CD4-positive, alpha-beta T cell treated with Interleukin-4 for 1 hour (primary cell): ENCODE measurements at regions not wholly inside any gene's neighbourhood (a gene's known extent, or its start where the extent isn't known, plus 50 kb on each side); places are given as distances from the start of the nearest gene placed in this dataset.

Experiments used
- DNase-seq, 2 donors: peaks; one replicate each; pipeline ENCODE4 v3.0.0-alpha.2; 2020 to 2022

DNA sequence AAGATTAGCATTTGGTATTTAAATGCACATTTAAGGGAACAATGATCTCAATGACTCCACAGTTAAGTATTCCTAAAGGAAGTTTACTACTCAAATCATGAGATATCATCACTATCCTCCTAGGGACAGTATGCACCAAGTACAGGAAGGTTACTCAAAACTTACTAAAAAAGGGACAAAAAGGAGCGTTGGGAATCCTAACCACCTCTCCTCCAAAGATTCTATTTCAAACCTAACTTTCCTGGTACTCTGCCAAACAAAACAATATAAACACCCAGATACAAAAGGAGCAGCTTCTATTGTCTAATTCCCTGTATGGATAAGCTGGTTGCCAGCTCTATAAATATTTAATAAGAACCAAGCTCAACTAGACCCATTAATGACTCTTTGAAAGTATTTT, 377.7 kb downstream of the NUAK1 start:
- DNase-seq: no peak

- DNase-seq: no peak
These were observed 374.4 kb downstream of the NUAK1 start for GRCh38 chr12:105764216-105764835.

DNA sequence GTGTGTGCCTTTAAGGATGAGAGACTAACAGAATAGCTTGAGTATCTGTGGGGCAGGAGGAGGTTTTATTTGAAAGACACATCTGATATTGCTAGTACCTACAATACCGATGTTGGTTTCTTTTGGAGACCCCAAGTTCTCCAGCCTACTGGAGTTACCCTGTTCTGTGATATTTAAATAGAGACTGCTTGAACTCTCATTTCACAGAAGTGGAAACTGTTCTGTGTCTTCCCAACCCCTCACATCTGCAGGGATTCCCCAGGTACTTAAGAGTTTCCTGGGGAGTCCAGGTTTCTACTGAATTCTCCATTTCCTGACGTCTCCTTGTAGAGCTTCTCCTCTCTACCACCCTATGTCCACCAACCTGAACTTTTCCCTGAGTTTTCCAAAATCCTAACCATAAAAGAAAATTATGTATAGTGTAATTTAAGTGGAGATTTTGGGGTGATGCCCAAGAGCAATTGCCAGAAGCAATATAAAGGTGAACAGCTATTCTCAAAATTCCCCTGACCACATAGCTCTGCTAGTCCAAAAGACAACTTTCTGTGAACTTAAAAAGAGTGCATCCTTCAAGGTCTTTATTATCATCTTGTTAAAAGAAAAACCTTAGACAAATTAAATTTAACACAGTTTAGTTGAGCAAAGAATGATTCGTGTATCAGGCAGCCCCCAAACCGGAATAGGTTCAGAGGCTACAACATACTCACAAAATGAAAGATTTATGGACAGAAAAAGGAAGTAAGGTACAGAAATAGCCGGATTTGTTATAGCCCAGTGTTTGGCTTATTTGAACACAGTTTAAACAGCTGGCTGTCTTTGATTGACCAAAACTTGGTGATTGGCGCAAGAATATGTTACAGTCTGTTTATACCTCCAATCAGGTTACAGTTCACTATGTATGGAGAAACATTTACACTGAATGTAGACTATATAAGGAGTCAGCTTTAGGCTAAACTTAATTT, 373.4 kb downstream of the NUAK1 start:
- DNase-seq: no peak

DNA sequence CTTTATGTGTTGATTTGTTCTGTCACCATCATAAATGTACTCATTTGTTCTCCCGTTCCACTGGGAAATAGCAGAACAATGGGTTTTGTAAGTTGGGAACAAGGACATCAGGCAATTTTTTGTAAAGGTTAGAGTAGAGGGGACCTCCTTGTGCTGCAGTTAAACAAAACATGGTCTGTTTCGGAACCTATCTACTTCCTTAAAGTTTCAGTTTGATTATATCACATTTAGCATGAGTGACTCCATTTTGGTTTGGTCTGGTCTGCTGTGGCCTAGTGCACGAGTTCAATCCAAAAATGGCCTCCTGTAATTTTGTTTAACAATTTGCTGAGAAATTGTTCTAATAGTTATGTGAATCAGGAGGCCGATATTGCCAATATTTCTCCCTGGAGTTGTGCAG, 372.7 kb downstream of the NUAK1 start:
- no peak for DNase-seq

- DNase-seq: no peak
These were observed 369.3 kb downstream of the NUAK1 start for GRCh38 chr12:105769486-105769885.

DNA sequence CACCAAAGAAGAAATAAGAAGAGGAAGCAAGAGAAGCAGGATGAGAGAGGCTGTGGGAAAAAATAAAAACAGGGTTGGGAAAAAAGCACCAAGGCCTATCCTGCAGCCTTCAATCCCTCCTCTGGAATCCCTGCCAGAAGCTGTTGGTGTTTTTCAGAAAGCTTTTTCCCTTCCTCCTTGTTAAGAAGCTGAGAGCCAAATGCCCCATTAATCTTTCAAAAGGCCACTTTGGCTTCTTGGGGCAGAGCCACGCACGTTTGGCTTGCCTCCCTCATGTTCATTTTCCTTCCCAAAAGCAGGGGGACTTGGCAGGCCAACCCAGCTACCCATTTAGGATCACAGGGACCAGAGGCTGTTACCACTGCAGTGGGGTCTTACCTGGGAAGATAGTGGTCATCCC, 365.3 kb downstream of the NUAK1 start:
- no peak for DNase-seq

DNA sequence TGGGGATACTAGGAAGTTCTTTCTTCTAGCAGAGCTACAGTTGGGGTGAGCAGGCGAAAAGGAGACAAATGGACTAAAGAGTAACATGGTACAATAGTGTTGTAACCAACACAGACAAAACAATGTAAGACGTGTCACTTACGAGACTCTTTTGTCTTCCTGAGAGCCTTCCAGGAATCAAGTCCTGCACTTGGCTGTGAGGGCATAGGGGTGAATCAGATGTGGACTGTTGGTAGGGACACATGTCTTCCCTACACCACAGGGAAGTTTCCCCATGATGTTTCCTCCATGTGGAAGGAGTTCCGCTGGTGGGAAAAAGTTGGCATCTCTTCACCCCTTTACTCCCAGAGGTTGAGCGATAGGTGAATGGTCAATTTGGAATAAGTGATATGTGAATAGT, 364.7 kb downstream of the NUAK1 start:
- DNase-seq: no peak

DNA sequence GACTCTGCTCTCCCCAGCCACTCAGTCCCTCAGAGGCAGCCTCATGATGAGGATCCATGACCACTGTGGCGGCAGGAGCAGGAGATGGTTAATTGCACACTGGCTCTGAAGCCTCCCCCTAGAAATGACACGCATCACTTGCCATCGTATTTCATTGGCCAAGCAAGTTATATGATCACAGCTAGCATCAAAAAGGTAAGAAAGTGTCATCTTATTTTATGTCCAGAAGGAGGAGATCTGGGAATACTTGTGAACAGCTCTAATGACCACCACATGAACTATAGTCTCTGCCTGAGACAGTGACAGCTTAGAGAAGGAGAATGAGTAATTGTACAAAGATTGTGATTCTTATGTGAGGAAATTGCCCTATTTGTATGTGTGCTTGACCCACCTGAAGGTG, 363.4 kb downstream of the NUAK1 start:
- DNase-seq: no peak

DNA sequence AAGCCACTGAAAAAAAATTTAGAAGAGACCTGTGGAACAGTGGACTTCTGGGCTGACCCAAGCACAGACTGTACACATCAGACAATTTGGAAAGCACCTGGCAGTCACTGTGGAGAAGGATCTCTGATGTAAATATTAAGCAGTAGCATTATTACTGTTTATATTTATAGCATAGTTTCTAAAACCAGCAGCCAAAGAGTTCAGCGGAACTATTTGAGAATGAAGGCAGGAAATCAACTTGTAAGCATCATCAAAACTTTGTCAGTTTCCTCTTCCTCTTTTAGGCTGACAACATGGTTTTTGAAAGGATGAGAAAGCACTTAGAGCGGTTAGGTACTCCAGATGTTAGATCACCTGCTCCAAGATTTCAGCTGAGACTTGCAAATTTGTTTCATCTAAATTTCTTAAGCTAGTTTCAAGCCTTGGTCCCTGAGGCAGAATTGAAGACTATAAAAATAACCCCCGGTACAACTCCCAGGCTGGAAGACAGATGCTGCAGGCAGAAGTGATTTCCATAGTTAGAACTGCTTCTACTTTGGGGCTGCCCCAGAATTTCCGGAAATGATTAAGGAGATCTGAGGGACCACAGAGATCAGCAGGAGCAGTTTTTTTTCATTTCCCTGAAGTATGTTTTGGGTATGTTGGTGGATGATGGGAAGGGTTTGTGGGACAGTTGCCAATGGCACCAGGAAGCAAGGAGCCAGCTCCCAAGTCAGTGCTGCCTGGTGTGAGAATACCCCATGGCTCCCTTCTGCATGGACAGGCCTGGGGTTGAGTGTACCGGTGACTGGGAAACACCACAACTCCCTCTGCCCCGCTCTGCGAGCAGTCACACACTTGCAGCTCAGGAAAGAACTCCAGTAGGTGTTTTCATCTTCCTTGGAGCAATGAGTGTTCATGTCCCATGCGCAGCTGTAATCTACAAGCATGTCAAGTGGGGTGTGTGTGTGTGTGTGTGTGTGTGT, 354.5 kb downstream of the NUAK1 start:
- no peak for DNase-seq

GRCh38 chr12:105793421-105793820, 345.3 kb downstream of the NUAK1 start:
- DNase-seq: no peak

DNA sequence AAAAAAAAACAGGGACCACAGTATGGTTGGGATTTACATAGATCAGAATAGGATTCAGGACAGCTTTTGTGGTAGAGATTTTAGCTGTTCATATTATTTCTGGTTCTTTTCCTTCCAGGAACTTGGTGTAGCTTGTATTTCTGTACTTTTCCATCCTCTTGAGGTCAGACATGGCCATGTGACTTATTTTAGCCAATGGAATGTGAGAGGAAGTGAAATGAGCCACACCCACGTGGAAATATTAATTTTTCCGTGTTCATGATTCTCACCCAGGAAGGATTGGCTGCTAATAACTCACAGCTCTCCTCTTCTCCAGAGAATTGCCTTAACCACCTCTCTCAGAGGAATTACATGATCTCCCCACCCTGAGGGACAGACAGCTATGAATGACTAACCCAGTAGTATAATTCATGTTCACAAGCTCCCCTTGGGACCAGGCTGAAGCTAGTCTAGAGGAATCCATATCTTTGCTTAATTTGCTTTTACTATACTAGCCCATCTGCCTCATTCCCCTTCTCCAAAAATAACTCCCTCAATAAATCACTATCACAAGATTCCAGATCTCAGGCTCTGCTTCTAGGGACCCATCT, 340.4 kb downstream of the NUAK1 start:
- no peak for DNase-seq

DNA sequence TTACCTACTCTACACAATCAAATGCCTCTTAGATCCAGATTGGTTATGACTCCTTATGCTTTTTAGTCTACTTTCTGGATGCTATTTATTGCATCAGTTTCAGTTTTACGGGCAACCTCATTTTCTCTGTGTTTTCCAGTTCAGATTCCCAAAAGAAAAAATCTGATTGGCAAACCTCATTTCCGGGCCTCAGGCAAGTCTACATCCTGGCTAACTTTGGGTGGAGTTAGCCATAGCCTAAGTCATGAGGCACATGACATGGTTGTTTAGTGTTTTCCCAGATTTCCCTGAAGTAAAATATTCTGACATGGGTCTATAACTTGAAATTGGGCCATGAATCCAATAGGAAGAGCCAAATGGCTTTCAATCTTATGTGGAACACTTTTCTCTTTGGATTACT, 339.7 kb downstream of the NUAK1 start:
- DNase-seq: no peak

GRCh38 chr12:105801351-105801750, 337.4 kb downstream of the NUAK1 start:
- DNase-seq: no peak

GRCh38 chr12:105803292-105803691, 335.5 kb downstream of the NUAK1 start:
- DNase-seq: no peak

- DNase-seq: no peak
These were observed 334.0 kb downstream of the NUAK1 start for GRCh38 chr12:105804591-105805265.

- DNase-seq: no peak
These were observed 332.9 kb downstream of the NUAK1 start for GRCh38 chr12:105805730-105806399.

- DNase-seq: no peak
These were observed 332.4 kb downstream of the NUAK1 start for GRCh38 chr12:105806400-105806770.

DNA sequence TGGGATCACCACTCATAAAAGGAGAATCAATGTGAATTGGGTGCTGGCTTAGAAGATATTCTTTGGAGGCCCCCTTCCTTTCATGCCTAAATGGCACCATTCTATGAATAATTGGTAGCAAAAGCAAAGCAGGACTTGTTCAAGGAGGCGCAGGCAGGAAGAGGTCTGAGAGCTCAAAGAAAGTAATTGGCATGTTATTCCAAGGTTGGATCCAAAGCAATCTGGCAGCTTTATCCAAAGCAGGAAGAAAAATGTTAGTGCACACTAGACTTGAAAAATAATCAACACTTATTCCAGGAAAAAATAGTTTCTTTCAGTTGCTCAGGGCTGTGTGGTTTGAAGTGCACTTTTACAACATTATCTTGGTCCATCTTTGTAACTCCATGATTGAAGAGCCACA, 326.4 kb downstream of the NUAK1 start:
- DNase-seq: no peak

DNA sequence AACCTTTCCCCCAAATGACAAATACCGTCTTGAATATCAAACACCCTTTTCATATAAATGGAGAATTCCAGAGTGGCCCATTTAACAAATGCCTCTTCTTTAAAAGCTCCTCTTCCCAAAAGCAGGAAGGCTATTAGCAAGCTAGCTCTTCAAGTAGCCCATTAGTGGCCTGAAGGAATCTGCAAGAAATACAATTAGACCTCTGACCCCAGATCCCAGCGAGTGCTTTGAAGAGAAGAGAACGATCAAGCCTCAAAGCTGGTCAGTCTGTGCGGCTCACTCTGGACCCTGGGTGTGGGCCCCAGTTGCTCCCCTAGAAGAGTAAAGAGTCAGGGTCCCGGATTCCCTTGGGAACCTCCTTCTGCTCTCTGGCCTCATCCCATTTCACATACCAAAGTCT, 325.6 kb downstream of the NUAK1 start:
- DNase-seq: no peak

DNA sequence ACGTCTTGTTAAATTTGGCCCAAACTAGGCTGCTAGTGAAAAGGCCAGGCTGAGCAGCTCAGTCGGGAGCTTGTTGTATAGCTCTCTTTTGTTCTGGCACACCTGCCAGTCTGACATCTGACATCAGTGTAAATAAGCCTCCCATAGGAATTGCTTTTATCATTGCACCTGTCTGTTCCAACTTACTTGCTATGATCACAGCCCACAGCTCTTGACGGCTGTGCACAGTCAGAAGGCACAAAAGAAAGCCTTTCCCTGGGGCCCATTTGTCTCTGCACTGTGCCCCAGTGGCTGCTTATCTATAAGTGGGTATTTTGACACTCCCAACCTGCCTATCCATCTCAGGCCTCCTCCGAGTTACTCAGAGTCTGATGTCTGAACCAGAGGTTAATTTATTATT, 324.5 kb downstream of the NUAK1 start:
- no peak for DNase-seq

DNA sequence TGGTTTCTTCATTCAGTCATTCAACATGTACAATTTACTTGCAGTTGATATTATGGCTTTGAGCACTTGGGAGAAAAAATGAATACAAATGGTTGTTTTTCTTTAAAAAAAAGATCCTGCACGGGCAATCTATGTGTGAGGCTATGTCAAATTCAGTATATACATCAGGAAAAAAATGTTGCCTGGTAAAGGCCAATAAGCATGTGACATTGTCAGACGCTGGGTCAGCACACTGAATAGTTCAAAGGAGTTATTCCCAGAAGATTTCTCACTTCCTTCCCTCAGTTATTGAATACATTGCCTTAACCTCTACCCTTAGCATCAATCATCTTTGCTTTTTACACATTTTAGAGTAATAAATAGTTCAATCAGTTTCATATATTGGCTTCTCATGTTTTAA, 319.2 kb downstream of the NUAK1 start:
- no peak for DNase-seq
